ENCODE measurements at regions not wholly inside any gene's neighbourhood (a gene's known extent, or its start where the extent isn't known, plus 50 kb on each side); places are given as distances from the start of the nearest gene placed in this dataset.

GRCh38 chr3:124526601-124527000 lies 203.7 kb upstream of the UMPS start:
- TF ChIP-seq CTCF (IDR thresholded peaks at IDR 0.05; ENCODE audit: low read depth, low read length), result no peak
- H3K4me3 ChIP-seq (ENCODE audit: low read depth, low read length), result no peak overlapping the region

- H3K4me3 ChIP-seq (ENCODE audit: low read depth, low read length), result no peak overlapping the region
- no peak for TF ChIP-seq CTCF (IDR thresholded peaks at IDR 0.05; ENCODE audit: low read depth, low read length)
Observed at GRCh38 chr3:124529826-124530571, 200.3 kb upstream of the UMPS start.

GRCh38 chr3:124530916-124531315 lies 199.3 kb upstream of the UMPS start:
- no peak overlapping the region for H3K4me3 ChIP-seq (ENCODE audit: low read depth, low read length)
- no peak for TF ChIP-seq CTCF (IDR thresholded peaks at IDR 0.05; ENCODE audit: low read depth, low read length)

- no peak for TF ChIP-seq CTCF (IDR thresholded peaks at IDR 0.05; ENCODE audit: low read depth, low read length)
- H3K4me3 ChIP-seq (ENCODE audit: low read depth, low read length), result no peak overlapping the region
Observed at GRCh38 chr3:124532071-124532470, 198.2 kb upstream of the UMPS start.

- TF ChIP-seq CTCF (IDR thresholded peaks at IDR 0.05; ENCODE audit: low read depth, low read length), result no peak
- no peak overlapping the region for H3K4me3 ChIP-seq (ENCODE audit: low read depth, low read length)
Observed at GRCh38 chr3:124535306-124535705, 194.9 kb upstream of the UMPS start.

- H3K4me3 ChIP-seq (ENCODE audit: low read depth, low read length), result no peak overlapping the region
- TF ChIP-seq CTCF (IDR thresholded peaks at IDR 0.05; ENCODE audit: low read depth, low read length), result no peak
Observed at GRCh38 chr3:124540550-124541211, 189.6 kb upstream of the UMPS start.

- H3K4me3 ChIP-seq (ENCODE audit: low read depth, low read length), result no peak overlapping the region
- no peak for TF ChIP-seq CTCF (IDR thresholded peaks at IDR 0.05; ENCODE audit: low read depth, low read length)
Observed at GRCh38 chr3:124542214-124542869, 187.9 kb upstream of the UMPS start.
